Activated CD8-positive, alpha-beta memory T cell treated with anti-CD3 and anti-CD28 coated beads for 1 hour (primary cell): ENCODE measurements at regions not wholly inside any gene's neighbourhood (a gene's known extent, or its start where the extent isn't known, plus 50 kb on each side); places are given as distances from the start of the nearest gene placed in this dataset.
"Not testable (repeated sequence)": the region's sequence is repeated elsewhere in the genome, so short reads cannot be mapped to it uniquely, and the experiment has no call there.

Source experiments
- DNase-seq, 2 donors: peaks; one replicate each; pipeline ENCODE4 v3.0.0-alpha.2; 2020; ENCODE audit warnings: low read depth in 1 of 2; ENCODE audit errors: extremely low read depth in 1 of 2

DNA sequence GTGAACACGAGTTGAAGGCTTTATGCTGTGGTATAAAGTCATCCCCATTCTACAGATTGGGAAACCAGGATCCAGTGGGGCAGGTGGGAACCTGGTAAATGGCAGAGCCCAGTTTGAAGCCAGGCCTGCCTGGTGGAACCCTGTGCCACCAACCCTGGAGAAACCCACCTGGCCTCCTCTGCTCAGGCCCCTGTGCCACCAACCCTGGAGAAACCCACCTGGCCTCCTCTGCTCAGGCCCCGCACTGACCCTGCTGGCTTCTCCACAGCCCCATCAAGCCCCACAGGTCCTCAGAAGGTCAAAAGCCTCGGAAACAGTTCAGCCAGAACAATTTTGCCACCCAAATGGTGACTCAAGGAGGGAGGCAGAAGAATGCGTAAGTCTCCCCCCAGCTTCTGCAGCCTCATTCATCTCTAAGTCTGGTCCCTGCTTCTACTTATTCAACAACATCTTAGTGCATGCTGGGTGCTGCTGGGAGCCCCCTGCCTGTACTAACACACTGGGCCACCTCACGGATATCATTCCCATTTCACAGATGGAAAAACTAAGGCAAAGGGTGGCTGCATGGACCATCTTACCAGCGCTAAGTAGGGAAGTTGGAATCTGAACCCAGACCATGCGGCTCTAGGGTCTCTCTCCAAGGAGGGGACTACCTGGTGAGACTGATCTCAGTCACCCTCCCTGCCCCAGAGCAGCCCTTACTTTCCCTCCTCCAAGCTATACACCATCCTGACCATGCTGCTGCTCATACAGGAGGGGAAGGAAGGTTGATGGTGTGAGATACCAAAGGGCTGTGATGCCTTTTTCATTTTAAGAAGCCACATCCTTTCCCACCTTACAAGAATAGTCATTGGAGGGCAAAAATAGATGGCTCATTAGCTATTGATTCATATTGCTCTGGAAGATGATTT, 93.7 kb upstream of the ID2 start:
- no peak for DNase-seq

DNA sequence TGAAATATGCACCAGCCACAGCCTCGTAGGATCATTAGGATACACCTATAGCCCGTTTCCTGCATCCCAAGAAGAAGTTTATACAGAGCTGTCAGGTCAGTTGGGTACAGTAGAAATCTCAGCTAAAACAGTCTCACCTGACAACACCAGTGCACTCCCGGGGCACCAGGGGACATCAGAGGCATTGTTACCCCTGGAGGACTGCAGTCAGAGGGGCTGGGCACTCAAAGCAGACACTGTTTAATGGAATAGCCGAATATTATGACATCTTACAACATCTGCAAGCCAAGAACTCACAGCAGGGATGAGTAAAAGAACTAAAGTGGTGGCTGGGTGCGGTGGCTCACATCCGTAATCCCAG, 93.0 kb upstream of the ID2 start:
- DNase-seq: no peak

DNA sequence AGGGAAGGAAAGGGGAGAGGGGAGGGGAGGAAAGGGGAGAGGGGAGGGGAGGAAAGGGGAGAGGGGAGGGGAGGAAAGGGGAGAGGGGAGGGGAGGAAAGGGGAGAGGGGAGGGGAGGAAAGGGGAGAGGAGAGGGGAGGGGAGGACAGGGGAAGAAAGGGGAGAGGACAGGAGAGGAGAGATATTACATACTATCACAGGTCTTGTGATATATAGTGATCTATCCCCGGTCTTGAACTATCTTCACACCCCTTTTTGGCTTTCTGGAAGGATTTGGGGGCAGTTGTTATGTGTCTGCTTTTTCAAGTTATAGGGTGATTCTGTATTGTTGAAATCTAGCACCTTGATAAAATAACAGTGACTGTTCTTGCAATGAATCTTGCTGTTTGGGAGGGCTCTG, 92.1 kb upstream of the ID2 start:
- DNase-seq: no peak

DNA sequence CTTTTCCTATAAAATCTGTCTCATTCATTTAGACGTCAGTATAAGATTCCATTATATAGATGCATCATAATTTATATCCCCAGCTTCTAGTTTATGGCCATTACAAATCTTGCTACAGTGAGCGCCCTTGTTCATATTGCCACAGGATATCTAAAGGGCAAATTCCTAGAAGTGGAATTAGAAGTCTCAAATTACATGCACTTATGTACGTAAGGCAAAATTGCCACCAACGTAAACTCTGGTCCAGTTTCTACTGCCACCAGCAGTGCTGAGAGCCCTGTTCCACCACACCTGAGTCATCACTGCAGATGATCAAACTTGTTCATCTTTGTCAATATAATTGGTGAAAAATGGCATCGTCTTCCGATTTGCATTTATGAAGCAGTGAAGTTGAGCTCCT, 90.9 kb upstream of the ID2 start:
- no peak for DNase-seq

DNA sequence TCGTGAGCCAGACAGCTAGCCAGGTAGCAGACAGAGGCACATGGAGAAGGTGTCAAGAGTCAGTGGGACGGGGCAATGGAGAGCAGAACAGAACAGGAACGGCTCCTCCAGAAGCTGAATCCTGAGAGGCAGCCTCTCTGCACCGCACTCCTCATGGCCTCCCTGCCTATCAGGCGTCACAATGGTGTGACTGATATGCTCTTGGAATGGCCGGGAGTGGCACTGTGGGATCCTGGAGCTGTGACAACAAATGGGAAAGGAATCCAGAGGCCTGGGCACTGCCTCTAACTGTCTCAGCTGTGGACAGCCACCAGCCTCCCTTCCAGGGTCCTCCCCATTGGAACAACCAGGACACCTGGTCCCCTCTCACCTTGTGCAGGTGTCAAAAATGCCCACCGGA, 89.1 kb upstream of the ID2 start:
- no peak for DNase-seq

DNA sequence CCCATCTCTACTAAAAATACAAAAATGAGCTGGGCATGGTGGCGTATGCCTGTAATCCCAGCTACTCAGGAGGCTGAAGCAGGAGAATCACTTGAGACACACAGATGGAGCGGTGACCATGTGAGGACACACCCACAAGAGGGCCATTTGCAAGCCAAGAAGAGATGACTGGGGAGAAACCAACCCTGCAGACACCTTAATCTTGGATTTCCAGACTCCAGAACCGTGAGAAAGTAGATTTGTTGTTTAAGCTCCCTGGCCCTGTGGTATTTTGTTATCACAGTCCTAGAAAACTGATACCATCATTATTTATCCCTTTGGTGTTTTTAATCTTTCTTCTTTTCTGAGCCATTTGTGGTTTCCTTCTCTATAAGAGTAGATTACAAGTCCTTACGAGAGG, 88.6 kb upstream of the ID2 start:
- no peak for DNase-seq

DNA sequence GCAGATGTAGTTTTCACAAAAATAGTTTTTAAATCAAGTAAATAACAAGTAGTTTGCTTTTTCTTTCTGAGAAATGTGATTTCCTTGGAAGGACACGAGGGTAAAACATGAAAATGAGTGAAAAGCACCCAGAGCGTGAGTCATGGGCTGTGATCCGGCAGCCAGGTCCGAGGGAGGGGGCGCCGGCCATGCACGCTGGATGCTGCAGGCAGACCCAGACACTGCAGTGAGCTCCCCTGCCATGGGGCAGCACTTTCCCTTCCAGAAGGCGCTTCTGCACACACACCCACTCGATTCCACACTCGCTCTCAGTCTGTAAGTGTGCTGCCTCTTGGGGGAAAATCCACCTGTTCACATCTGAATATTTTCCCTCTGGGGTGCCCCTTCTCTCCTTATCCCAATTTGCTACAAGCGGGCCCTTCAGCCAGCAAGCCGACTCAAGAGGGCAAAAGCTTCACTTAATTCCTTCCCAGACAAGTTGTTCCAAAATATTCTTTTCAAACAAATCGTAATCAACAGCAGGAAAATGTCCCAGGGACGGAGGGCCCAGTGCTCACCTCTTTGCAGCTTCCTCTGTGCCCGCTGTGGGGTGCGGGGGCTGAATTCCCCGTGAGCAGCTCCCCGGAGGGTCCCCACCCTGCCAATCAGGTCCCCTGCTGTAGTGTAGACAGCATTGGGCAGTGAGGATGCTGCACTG, 87.0 kb upstream of the ID2 start:
- DNase-seq: no peak

DNA sequence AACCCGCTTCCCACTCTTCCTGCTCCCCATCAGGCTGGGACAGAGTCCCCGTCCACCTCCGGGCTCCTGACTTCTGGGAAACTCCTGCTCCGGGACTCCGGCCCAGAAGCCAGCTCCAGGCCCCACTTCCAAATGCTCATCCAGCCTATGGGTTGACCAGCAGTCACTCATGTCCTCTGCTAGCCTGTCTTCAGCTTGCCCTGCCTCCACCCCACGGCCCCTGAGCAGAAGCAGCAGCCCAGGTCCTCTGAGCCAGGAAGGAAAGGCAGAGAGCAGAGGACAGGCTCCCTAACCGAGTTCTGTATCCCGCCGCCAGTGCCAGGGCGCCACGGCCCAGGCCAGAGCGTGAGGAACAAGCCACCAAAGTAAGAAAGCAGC, 86.4 kb upstream of the ID2 start:
- no peak for DNase-seq

DNA sequence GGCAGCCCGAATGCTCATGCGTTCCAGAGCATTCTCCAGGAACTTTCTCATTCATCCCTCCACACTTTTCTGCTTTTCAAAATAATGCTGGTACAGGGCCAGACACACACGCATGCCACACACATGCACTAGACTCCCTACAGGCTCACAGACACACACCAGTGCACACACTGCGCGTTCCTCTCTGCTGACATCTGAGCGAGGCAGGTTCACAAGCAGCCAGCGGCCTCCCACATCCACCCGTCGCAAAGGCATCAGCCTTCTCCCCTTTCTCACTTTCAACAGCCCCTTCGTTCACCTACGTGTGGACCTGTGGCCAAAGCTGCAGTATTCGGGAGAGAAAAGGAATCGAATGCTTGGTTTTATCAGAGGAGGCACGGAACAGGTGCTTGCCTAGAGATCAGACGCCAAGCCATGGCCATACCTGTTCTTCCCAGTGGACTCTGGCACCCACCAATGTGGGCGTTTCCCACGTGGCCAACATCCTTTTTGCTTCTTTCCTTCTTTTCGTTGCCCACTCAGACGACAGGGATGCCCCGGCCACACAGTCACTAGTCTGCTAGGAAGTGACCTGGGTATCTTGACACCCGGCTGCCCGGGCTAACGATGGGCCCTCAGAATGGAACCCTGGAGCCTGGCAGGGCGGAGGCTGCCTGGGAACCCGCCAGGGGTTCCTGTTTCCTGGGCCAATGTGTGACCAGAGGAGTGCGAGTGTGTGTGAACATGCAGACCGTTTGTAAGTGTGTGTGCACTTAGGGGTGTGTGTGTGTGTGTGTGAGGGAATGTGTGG, 85.8 kb upstream of the ID2 start:
- no peak for DNase-seq

DNA sequence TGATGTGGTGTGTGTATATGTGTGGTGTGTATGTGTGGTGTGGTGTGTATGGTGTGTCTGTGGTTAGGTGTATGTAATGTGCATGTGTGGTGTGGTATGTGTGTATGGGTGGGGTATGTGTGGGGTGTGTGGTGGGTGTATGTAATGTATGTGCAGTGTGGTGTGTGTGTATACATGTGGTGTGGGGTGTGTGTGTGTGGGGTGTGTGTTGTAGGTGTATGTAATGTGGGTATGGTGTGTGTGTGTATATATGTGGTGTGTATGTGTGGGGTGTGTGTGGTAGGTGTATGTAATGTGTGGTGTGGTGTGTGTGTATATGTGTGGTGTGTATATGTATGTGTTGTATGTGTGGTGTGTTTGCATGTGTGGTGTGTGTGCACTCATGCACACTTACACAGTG, 84.8 kb upstream of the ID2 start:
- no peak for DNase-seq

DNA sequence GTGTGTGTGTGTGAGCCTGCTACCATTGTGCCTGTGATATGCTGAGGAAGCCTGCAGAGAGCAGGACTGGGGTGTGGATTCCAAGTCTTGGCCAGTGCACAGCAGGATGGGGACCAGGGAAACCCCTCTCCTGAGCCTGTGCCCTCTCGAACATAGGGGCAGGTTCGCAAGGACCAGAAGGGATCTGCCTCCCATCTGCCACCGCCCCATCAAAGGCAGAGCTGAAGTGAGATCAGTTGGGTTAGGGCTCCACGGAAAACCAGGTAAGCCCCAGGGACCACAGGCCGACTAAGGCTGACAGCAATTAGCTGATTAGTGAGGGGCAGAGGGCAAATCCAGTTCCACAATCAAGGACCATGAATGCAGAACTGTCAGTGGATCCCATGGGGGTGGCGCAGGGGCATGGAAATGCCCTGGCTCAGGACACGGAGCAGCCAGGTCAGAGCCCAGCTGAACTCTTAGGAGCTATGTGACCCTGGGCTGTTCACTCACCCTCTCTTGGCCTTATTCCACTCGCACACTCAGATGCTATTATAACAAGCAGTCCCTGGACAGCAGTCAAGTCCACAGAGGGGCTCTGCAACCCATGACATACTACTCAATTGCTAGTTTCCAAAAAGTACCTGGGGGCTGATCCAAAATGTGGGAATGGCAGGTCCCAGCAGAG, 84.2 kb upstream of the ID2 start:
- DNase-seq: no peak

DNA sequence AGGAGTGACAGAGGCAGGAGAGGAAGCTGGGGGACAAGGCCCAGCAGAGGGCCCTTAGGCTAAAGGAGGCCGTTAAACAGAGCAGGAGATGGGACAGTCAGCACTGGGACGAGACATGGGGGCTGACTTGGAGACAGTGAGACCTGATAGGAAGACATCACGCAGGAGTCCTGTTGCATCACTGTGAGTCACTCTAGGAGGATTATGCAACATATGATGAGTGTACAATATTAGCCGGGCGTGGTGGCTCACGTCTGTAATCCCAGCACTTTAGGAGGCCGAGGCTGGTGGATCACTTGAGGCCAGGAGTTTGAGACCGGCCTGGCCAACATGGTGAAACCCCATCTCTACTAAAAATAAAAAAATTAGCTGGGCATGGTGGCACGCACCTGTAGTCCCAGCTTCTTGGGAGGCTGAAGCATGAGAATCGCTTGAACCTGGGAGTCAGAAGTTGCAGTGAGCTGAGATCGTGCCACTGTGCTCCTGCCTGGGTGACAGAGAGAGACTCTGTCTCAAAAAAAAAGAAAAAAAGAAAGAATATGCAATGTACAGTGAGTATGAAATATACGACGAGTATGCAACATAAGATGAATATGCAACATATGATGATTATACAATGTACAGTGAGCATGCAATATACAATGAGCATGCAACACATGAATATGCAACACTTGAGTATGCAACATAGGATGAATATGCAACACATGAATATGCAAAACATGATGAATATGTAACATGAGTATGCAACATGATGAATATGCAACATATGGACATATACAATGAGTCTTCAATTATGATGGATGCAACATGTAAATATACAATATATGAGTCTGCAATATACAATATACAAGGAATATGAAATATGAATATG, 83.3 kb upstream of the ID2 start:
- no peak for DNase-seq

DNA sequence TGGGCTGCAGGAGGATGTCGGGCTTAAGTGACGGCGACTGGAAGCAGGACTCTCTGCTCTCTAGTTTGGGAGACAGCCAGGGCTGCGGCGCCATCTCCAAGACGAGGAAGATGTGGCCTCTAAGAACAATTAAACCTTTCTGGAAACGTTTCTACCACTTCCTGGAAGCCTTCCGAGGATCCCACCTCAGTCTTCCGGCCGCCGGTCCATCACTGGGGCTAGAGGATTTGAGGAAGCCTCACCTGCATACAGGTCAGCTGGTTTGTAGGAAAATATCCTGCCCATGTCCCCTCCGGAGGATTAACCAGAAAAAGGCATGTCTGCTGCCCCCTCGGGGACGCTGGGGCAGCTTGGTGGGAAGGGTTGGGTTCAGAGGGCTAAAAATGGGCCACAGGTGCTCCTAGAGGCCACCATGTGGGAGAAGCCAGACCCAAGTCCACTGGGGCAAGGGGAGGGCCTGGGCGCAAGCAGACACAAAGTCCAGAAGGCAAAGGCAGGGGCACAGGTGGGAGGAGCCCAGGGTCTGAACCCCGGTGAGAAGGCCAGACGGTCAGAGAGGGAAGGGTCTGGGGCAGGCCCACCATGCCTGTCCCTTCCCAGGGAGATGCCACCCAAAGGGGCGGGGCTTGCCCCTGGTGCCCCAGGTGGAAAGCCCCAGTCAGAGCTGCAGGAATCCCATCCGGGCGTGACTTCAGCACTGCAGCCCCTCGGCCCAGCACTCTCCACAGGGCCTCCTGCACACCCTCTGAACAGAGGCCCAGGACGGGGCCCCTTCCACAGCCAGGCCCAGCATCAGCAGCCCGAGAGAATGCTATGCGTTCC, 82.2 kb upstream of the ID2 start:
- DNase-seq: no peak

DNA sequence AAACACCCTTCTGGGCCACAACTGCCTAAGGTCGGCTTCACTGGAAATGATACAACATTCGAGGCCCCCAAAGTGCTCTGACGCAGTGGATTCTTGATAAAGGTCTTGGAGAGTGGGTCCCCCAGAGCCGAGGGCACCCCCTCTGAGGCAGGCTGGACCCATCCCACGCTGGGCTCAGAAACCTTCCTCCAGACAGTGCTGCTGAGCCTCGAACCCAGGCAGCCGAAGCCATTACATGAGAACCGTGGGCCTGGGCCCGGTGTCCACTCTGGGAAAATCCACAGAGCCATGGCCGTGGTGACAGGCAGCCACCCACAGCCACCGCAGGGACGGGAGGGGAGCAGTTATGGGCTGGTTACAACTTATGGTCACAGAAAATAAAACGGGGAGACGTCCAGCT, 81.4 kb upstream of the ID2 start:
- no peak for DNase-seq

DNA sequence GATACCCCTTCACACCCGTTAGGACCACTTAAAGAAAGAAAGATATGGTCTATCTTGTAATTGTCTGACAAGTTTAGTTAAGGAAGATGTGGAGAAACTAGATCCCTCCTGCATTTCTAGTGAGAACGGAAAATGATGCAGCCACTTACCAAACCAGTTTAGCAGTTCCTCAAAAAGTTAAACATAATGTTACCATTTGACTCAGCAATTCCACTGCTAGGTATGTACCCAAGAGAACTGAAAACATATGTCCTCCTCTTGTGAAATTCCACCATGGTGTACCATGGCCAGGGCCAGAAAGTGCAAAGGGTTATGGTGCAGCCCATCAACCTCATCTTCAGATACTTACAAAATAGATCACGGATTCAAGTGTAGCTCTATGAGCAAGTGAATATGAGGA, 79.0 kb upstream of the ID2 start:
- no peak for DNase-seq

DNA sequence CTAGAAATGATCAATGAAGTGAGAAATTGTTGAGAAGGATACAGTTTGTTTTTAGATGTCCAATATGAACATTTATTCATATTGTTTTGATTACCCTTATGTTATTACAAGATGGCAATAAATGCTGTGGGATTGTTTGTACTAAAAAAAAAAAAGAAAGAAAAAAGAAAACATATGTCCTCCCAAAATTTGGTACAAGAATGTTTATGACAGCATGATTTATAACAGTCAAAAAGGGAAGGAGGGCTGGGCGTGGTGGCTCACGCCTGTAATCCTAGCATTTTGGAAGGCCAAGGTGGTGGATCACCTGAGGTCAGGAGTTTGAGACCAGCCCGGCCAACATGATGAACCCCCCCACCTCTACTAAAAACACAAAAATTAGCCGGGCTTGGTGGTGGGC, 78.5 kb upstream of the ID2 start:
- not testable (repeated sequence) for DNase-seq

DNA sequence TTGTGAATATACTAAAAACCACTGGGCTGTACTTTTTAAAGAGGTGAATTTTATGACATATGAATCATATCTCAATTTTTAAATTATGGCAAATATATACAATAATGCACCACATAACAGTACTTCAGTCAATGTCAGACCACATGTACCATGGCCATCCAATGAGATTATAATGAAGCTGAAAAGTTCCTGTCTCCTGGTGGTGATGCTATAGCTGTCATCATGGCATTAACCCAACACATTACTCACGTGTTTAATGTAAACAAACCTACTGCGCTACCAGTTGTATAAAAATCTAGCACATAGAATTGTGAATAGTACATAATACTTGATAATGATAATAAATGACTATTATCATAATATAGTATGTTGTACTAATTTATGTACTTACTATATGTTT, 77.6 kb upstream of the ID2 start:
- no peak for DNase-seq

DNA sequence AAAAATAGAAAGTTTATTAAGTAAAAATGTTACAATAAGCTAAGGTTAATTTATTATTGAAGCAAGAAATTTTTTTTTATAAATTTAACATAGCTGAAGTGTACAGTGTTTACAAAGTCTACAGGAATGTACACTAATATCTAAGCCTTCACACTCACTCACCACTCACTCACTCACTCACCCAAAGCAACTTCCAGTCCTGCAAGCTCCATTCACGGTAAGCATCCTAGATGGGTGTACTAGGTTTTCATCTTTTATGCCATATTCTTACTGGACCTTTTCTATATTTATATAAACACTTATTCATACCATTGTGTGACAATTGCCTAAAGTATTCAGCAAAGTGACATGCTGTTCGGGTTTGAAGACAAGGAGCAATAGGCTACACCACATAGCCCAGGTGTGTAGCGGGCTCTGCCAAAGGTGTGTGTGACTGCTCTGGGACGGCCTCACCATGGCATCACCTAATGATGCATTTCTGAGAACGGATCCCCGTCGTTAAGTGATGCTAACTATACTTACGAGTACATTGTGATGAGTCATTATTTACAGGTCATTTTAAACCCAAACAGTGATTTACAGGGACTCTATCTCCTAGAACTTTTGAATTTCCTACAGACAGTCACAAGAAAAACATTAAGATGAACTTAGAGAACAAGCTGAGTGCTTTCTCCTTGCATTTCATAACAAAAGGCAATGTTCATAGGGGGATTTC, 76.3 kb upstream of the ID2 start:
- DNase-seq: no peak

DNA sequence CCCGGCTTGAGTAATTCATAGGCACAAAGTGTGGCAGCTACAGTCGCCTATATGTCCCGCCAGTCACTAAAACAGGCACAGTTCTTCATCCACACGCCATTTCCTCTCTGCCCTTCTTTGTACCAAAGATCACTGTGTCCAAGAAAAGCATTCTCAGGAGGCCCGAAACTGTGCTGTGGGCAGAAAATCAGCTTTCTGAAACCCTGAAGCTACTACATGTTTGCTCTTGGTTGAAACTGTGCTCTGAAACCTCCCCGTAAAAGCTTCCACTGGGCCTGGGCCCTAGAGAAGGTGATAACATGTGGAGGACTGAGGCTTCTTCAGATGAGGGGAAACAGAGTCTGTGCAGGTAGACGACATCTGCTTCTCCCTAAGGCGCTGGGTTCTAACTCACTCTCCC, 75.6 kb upstream of the ID2 start:
- DNase-seq: no peak
